RWPE2 (cell line): ENCODE measurements at regions not wholly inside any gene's neighbourhood (a gene's known extent, or its start where the extent isn't known, plus 50 kb on each side); places are given as distances from the start of the nearest gene placed in this dataset.

Source experiments
- ATAC-seq: fragments of 200-7000 bp; cut with Tn5 transposase; 3 replicates; pipeline ENCODE4 v1.9.1; 2021; ENCODE audit warnings: low read depth
- DNase-seq: peaks from one replicate; pipeline ENCODE4 v3.0.0-alpha.2; 2020; ENCODE audit warnings: low spot score
- H3K27ac ChIP-seq: fragments of 450-650 bp; 2 replicates; pipeline ENCODE4 v1.5.1; 2017; ENCODE audit warnings: mild to moderate bottlenecking; ENCODE audit not compliant: poor library complexity, severe bottlenecking
- H3K27me3 ChIP-seq: fragments of 250-450 bp; sonication (Bioruptor Pico); 2 replicates; pipeline ENCODE4 v1.5.1; 2021; ENCODE audit warnings: mild to moderate bottlenecking, moderate library complexity; ENCODE audit not compliant: insufficient read depth, poor library complexity, severe bottlenecking
- H3K36me3 ChIP-seq: fragments of 250-450 bp; sonication (Bioruptor Pico); 2 replicates; pipeline ENCODE4 v1.5.1; 2020; ENCODE audit warnings: low read depth, mild to moderate bottlenecking, moderate library complexity
- H3K4me1 ChIP-seq: fragments of 250-450 bp; sonication (Bioruptor Pico); 2 replicates; pipeline ENCODE4 v1.5.1; 2021; ENCODE audit warnings: mild to moderate bottlenecking, moderate library complexity; ENCODE audit not compliant: insufficient read depth, poor library complexity, severe bottlenecking
- H3K4me3 ChIP-seq: fragments of 250-450 bp; sonication (Bioruptor Pico); 2 replicates; pipeline ENCODE4 v1.5.1; 2021; ENCODE audit warnings: mild to moderate bottlenecking, moderate library complexity; ENCODE audit not compliant: severe bottlenecking
- H3K9me3 ChIP-seq: fragments of 250-450 bp; sonication (Bioruptor Pico); 2 replicates; pipeline ENCODE4 v1.5.1; 2021; ENCODE audit warnings: mild to moderate bottlenecking, moderate library complexity; ENCODE audit not compliant: severe bottlenecking
- TF ChIP-seq, protein P1 (sequence below): fragments of 450-650 bp; IDR thresholded peaks from one replicate; pipeline ENCODE4 v1.5.1; 2017; ENCODE audit warnings: mild to moderate bottlenecking, moderate library complexity; ENCODE audit not compliant: poor library complexity, severe bottlenecking

DNA sequence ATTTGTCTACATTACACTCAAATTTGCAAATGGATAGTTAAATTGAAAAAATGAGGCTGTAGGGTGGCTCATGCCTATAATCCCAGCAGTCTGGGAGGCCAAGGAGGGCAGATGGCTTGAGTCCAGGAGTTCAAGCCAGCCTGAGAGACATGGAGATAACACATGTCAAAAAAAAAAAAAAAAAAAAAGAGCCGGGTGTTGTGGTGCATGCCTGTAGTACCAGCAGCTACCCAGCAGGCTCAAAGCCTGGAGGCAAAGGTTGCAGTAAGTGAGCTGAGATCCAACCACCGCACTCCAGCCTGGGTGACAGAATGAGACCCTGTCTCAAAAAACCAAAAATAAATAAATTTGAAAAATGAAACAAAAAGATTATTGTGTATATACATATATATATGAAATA, 119.9 kb upstream of the MGAT4C start:
- Histone ChIP-seq H3K27me3 (no peaks in the 10 kb centered on the region), H3K27ac (no peak overlapping the region), H3K4me3 (no peak overlapping the region), H3K9me3 (no peaks in the 10 kb centered on the region), H3K36me3 (no peaks in the 10 kb centered on the region), H3K4me1 (no peaks in the 10 kb centered on the region)
- DNase-seq (no peak), ATAC-seq (no peak)
- TF ChIP-seq, protein P1, sequence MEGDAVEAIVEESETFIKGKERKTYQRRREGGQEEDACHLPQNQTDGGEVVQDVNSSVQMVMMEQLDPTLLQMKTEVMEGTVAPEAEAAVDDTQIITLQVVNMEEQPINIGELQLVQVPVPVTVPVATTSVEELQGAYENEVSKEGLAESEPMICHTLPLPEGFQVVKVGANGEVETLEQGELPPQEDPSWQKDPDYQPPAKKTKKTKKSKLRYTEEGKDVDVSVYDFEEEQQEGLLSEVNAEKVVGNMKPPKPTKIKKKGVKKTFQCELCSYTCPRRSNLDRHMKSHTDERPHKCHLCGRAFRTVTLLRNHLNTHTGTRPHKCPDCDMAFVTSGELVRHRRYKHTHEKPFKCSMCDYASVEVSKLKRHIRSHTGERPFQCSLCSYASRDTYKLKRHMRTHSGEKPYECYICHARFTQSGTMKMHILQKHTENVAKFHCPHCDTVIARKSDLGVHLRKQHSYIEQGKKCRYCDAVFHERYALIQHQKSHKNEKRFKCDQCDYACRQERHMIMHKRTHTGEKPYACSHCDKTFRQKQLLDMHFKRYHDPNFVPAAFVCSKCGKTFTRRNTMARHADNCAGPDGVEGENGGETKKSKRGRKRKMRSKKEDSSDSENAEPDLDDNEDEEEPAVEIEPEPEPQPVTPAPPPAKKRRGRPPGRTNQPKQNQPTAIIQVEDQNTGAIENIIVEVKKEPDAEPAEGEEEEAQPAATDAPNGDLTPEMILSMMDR: no peak

- Histone ChIP-seq H3K4me1 (no peaks in the 10 kb centered on the region), H3K4me3 (no peak overlapping the region), H3K36me3 (no peaks in the 10 kb centered on the region), H3K27ac (no peak overlapping the region), H3K9me3 (no peaks in the 10 kb centered on the region), H3K27me3 (no peaks in the 10 kb centered on the region)
- DNase-seq: no peak
- no peak for ATAC-seq
- TF ChIP-seq, protein P1: no peak
These were observed 117.6 kb upstream of the MGAT4C start for GRCh38 chr12:86373813-86374212.

DNA sequence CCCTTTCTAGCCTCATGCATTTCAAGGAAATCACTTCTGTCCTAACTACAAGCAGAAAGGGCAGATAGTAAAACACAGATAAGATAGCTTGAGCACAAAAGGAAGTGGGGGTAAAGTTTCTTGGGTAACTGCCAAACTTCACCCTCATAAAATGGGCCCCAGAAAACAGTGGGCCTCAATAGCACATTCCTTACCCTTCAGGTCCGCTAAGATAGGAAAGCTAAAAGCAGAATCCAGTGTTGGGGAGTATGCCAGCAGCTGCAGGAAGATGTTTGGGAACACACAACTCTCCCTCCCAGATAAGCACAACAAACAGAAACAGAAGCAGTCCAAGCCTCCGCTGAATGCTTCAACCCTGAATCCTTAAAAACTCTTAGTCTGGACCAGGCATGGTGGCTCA, 110.9 kb upstream of the MGAT4C start:
- DNase-seq (no peak), ATAC-seq (no peak)
- no peak overlapping the region for H3K4me3 ChIP-seq
- no peaks in the 10 kb centered on the region for H3K36me3 ChIP-seq
- TF ChIP-seq, protein P1: no peak
- no peaks in the 10 kb centered on the region for H3K4me1 ChIP-seq
- no peak overlapping the region for H3K27ac ChIP-seq
- H3K27me3 ChIP-seq: no peaks in the 10 kb centered on the region
- H3K9me3 ChIP-seq: no peaks in the 10 kb centered on the region

GRCh38 chr12:86349196-86349595, 93.0 kb upstream of the MGAT4C start:
- no peak for ATAC-seq
- Histone ChIP-seq H3K4me3 (no peak overlapping the region), H3K27me3 (no peaks in the 10 kb centered on the region), H3K9me3 (no peaks in the 10 kb centered on the region), H3K27ac (no peak overlapping the region), H3K4me1 (no peaks in the 10 kb centered on the region), H3K36me3 (no peaks in the 10 kb centered on the region)
- DNase-seq: no peak
- TF ChIP-seq, protein P1: no peak

- no peaks in the 10 kb centered on the region for H3K27me3 ChIP-seq
- H3K36me3 ChIP-seq: no peaks in the 10 kb centered on the region
- no peak overlapping the region for H3K27ac ChIP-seq
- TF ChIP-seq, protein P1: no peak
- ATAC-seq (no peak), DNase-seq (no peak)
- H3K9me3 ChIP-seq: no peaks in the 10 kb centered on the region
- H3K4me1 ChIP-seq: no peaks in the 10 kb centered on the region
- no peak overlapping the region for H3K4me3 ChIP-seq
These were observed 77.8 kb upstream of the MGAT4C start for GRCh38 chr12:86333955-86334522.
